Ovary (tissue), 3 donors: ENCODE measurements at regions not wholly inside any gene's neighbourhood (a gene's known extent, or its start where the extent isn't known, plus 50 kb on each side); places are given as distances from the start of the nearest gene placed in this dataset.

ENCODE experiments used
- CTCF ChIP-seq, 3 donors: fragments of 450-650 bp in 2 of 3; fragments of 200-600 bp in 1 of 3; IDR thresholded peaks; one replicate each; pipeline versions ENCODE4 v1.5.1 to v1.8.0; 2016 to 2022; ENCODE audit warnings: antibody characterized with exemption in 3 of 3, mild to moderate bottlenecking in 1 of 3
- EP300 ChIP-seq: sonication (generic); formaldehyde crosslinking; IDR thresholded peaks from one replicate; pipeline ENCODE4 v1.6.1; 2017; ENCODE audit warnings: antibody characterized with exemption
- POLR2A ChIP-seq: fragments of 450-650 bp; IDR thresholded peaks from one replicate; pipeline ENCODE4 v1.6.1; 2017; ENCODE audit warnings: antibody characterized with exemption, mild to moderate bottlenecking, moderate library complexity
- donor health status: DM: no; HTN: no; CAD: no.

GRCh38 chr3:21860082-21860475 lies 109.1 kb upstream of the ZNF385D start:
- no peak for TF ChIP-seq CTCF (IDR thresholded peaks at IDR 0.05)
- TF ChIP-seq EP300: no peak
- TF ChIP-seq POLR2A: no peak
